Choroid plexus epithelial cell (primary cell): ENCODE measurements at regions not wholly inside any gene's neighbourhood (a gene's known extent, or its start where the extent isn't known, plus 50 kb on each side); places are given as distances from the start of the nearest gene placed in this dataset.
"Not testable (repeated sequence)": the region's sequence is repeated elsewhere in the genome, so short reads cannot be mapped to it uniquely, and the experiment has no call there.

Experiments
- DNase-seq: peaks from one replicate; pipeline ENCODE4 v3.0.0-alpha.2; 2010; ENCODE audit warnings: low read depth
- H3K4me3 ChIP-seq: 2 replicates; pipeline ENCODE4 v1.5.1; 2011; ENCODE audit warnings: low read depth, mild to moderate bottlenecking, control low read depth, low read length, moderate library complexity
- CTCF ChIP-seq: conservative IDR thresholded peaks from 2 replicates; pipeline ENCODE4 v1.5.1; 2011; ENCODE audit warnings: low read depth, mild to moderate bottlenecking, control low read depth, inconsistent platforms, low read length, moderate library complexity

DNA sequence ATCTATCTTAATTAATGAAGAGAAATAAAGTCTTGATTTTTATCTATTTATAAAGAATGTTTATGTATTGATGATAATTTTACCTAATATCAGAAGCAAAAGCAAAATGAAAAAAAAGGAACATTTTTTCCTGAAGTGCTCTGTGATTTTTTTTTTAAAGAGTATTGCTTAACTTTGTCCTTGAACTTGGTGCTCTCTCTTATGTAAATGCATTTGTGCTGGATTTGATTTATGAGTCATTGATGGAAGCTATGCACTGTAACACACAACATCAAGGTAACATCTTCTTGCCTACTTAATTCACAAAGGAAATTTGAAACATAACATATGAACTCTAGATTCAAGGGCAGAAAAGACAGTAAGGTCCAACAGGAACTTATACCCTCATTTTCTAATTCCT lies 312.9 kb upstream of the CDH19 start:
- peak; percentile 4 for DNase-seq
- no peak for TF ChIP-seq CTCF
- no peak overlapping the region for H3K4me3 ChIP-seq

GRCh38 chr18:66900837-66901236 lies 296.9 kb upstream of the CDH19 start:
- no peak for TF ChIP-seq CTCF
- H3K4me3 ChIP-seq = no peak overlapping the region
- DNase-seq = no peak

GRCh38 chr18:66895631-66896030 lies 291.7 kb upstream of the CDH19 start:
- H3K4me3 ChIP-seq = no peak overlapping the region
- TF ChIP-seq CTCF = no peak
- DNase-seq = no peak

- TF ChIP-seq CTCF = no peak
- H3K4me3 ChIP-seq = no peak overlapping the region
- DNase-seq = no peak
Measured at GRCh38 chr18:66894851-66895250, 291.0 kb upstream of the CDH19 start.

DNA sequence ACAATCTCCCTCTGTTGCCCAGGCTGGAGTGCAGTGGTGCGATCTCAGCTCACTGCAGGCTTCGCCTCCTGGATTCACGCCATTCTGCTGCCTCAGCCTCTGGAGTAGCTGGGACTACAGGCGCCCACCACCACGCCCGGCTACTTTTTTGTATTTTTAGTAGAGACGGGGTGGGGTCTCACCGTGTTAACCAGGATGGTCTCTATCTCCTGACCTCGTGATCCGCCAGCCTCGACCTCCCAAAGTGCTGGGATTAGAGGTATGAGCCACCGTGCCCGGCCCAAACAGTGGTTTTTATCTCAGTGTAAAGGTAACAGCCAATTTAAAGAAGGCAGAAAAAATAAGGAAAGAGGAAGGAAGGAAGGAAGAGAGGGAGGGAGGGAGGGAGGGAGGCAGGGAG lies 288.5 kb upstream of the CDH19 start:
- not testable (repeated sequence) for DNase-seq, H3K4me3 ChIP-seq

DNA sequence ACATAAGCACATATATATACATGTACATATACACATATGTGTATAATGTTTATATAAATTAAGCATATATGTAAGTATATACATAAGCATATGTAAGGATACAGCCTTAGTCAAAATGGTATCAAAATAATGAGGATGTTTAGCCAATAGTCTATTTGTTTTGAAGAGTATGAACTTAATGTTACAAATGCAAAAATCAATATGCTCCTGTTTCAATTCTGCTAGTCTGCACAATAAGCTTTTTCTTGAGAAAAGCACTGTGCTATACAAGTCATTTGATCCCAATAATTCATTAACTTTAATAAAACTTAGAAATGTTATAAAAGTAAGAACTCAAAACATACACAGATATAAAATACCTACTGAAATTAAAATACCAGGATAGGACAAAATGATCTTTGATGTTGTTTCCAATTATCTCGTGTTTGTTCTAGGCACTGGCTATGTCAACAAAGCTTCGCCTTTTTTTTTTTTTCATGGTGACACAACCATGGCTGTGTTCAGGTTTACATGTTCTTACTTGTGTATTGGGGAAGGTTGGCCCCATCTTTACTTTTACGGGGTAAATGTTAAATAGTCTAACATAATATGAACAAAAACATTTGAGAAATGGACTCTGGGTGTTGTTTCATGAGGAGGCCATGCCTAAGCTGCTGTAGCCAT lies 271.1 kb upstream of the CDH19 start:
- no peak for TF ChIP-seq CTCF
- H3K4me3 ChIP-seq = no peak overlapping the region
- DNase-seq = no peak

GRCh38 chr18:66874375-66874774 lies 270.5 kb upstream of the CDH19 start:
- no peak for TF ChIP-seq CTCF
- DNase-seq = no peak
- H3K4me3 ChIP-seq = no peak overlapping the region

DNA sequence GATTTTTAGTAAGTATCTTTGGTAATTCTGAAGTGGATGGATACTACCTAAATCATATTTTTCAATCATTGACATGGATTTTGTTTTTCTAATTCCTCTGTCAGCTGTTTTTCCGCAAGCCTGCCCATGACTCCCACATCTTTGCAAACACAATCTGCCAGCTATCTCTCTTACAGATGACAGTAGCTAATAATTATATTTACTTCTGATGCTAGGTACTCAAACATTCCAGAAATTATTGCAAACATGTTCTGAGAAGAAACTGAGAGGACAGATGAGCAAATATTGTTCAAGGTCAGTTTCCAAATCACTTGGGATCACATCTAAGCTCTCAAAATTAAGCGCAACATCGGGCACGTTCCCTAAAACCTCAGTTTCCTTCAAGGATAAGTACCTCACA lies 270.0 kb upstream of the CDH19 start:
- H3K4me3 ChIP-seq = no peak overlapping the region
- TF ChIP-seq CTCF = no peak
- DNase-seq = no peak
